NCI-H82 treated with DMSO at 0.1 percent for 48 hours (cell line): ENCODE measurements at regions not wholly inside any gene's neighbourhood (a gene's known extent, or its start where the extent isn't known, plus 50 kb on each side); places are given as distances from the start of the nearest gene placed in this dataset.

Source experiments
- DNase-seq: peaks from one replicate; lab custom pipeline; 2025; ENCODE audit not compliant: unreplicated experiment; lab: John Stamatoyannopoulos, UW

- DNase-seq = no peak
Measured at GRCh38 chr22:49624421-49625177, 203.1 kb downstream of the BRD1 start.

GRCh38 chr22:49623715-49624114 lies 204.0 kb downstream of the BRD1 start:
- DNase-seq = no peak

- no peak for DNase-seq
Measured at GRCh38 chr22:49623176-49623575, 204.5 kb downstream of the BRD1 start.

DNA sequence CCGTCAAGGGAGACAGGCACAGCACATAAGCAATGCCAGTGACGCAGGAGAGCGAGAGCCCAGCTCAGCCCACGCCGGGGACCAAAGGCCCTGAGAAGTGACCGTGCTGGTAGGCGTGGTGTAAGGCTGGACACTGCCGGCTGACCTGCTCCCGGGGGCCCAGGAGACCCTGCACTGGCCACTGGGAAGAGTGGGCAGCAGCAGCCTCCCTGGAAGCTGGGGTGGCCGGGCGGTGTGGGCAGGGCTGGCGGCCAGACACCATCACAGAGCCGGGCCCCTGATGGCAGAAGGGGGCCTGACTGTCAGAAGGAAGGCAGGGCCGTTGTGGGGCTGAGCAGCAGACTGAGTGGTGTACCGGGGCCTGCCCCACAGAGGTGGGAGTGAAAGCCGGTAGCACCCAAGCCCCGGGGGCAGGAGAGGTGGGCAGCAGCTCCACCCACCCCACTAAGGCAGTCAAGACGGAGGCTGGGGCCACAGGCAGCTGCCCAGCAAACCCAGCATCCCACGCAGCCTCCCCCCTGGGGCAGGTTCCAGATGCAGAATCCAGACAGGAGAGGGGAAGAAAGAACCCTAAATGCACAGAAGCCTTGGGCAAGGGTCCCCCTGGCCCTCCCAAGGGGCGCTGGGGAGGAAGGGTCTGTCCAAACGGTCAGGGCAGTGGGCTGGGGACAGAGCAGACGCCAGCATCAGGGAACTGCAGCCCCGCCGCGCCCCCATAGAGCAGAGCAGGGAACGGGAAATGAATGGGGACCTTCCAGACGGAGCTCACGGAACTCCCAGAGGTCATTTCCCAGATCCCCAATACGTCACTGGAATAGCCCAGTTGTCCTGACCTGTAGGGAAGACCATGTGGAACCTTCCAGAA lies 205.2 kb downstream of the BRD1 start:
- no peak for DNase-seq

DNA sequence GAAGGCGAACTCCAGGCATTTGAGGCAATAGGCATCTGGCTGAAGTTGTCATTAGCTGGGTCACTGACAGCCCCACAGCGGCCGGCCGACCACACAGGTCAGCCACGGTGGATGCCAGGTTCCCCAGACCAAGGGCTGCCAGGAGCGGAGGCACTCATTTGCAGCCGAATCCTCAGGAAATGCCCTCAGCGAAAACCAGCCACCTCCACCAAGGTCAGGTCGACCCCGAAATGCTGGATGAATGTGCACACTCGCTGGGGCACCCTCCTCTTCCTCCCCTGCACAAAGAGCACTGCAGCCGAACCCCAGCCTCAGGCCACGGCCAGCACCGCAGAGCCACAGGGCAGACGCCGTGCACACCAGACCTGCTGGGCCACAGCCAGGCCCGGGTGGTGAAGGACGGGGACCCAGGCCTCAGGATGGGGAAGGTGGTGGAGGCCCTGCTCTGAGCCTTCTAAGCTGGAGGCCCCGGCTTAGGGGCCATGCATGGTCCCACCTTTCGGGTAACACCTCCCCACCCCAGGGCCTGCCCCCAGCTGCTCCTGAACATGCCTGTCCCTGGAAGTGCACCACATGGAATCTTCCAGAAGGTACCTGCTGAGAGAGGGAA lies 206.0 kb downstream of the BRD1 start:
- no peak for DNase-seq

DNA sequence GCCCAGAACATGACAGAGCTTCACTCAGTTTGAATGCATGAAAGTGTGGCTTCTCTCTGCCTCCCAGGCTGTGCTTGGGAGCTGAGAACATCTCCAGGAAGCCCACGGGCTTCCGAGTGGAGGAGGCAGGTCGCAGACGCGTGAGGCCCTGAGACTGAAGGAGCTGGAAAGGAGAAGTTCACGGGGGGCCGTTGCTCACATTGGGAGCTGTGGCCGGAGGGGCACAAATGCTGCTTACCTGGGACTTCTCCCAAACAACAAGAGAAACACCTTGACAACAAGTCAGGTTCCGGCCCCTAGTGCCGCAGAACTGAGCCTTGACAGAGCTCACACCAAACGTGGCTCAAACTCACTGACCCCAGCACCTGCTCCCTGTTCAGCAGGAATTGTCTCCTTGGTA lies 207.0 kb downstream of the BRD1 start:
- no peak for DNase-seq

DNA sequence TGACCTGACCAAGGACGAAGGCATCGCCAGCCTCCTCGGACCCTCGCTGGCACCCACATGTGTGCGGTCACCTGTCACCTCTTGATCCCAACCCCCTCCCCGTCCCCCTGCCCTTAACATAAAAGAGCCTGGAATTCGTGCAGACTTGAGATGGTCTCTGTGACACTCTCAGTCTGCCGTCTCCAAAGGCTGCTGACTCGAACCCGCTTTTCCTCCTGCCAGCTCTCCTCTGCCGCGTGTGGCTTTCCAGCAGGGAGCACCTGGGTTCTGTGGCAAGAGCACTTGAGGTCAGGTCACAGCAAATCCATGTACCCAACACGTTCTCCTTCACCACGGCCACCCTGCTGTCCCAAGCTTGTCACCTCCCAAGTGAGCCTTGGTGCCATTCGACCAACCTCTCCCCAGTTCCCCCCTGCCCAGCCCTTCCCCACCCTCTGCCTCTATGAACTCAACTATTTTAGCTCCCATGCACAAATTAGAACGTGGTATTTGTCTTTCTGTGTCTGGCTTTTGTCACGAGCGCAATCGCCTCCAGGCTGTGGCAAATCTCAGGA lies 207.6 kb downstream of the BRD1 start:
- no peak for DNase-seq

DNA sequence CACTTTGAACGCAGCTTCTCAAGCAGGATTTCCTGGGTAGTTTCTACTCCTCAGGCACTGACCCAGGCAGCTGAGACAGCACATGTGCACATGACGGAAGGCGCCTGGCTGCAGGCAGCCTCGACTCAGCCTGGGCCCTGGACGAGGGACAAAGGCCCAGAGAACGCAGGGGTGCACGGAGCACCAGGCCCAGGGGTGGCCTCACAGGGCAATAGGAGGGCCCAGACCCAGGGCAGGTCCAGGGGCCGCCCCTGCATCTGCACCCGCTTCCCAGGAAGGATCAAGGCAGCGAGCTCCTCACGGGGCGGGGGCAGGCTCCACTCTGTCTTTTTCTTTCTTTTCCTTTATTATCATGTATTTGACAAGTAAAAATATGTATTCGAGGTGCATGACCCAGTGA lies 208.4 kb downstream of the BRD1 start:
- no peak for DNase-seq

- no peak for DNase-seq
Measured at GRCh38 chr22:49618677-49618953, 209.1 kb downstream of the BRD1 start.

- no peak for DNase-seq
Measured at GRCh38 chr22:49617866-49618676, 209.6 kb downstream of the BRD1 start.

DNA sequence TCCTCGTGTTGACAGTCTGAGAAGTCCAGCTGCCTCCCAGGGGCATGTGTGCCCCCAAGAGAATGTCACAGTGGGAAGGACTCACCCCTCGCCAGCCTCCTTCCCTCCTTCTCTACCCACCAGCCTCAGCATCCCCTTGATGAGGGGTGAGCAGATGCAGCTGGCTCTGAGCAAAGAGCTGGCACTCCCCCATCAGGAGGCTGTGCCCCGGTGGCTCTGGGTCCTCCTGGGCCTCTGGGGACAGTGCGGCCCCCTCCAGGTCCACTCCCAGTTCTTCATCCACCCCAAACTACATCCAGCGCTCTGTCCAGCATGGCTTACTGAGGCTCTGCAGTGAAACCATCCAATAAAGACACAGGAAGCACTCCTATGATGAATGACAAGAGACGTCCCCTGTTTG lies 210.4 kb downstream of the BRD1 start:
- DNase-seq = no peak

GRCh38 chr22:49616356-49617231 lies 211.1 kb downstream of the BRD1 start:
- DNase-seq = no peak

GRCh38 chr22:49614966-49615965 lies 212.4 kb downstream of the BRD1 start:
- no peak for DNase-seq

GRCh38 chr22:49613511-49614270 lies 214.0 kb downstream of the BRD1 start:
- DNase-seq = no peak

DNA sequence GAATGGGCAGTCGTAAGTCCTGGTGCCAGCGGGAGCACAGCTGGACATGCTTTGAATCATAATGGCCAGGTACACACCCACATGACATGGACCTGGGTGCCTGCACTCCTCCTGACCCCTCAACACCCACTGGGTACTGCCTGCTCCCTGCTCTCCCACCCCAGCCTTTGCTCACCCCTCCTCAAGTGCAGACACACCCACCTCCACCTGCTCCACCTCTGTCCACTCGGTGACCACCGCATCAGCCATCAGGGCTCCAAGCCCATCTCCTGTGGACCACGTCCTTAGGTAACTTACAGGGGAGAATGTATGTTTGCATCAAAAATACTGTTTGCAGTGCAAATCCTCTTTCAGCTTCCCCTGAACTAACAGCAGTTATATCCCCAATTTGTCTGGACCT lies 214.6 kb downstream of the BRD1 start:
- no peak for DNase-seq

GRCh38 chr22:49609207-49609876 lies 218.3 kb downstream of the BRD1 start:
- no peak for DNase-seq

- no peak for DNase-seq
Measured at GRCh38 chr22:49608660-49609059, 219.0 kb downstream of the BRD1 start.

DNA sequence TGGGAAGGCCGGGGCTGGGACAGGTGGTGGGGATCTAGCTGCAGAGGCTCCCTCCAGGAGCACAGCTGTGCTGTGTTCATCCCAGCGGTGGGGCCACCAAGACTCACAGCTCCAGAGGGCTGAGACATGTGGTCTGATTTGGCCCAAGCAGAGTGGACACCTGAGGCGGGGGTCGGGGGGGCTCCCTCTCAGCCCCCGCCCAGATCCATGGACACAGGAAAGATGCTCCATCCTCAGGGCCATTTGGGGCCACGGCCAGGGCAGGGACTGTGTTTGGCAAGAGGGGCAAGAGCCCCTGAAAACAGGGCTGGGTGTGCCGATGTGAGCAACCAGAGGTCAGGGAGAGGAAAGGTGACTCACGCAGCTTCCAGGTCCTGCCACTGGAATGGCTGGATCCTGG lies 219.4 kb downstream of the BRD1 start:
- no peak for DNase-seq
